ENCODE measurements at regions not wholly inside any gene's neighbourhood (a gene's known extent, or its start where the extent isn't known, plus 50 kb on each side); places are given as distances from the start of the nearest gene placed in this dataset.

GRCh38 chr7:26506196-26506595 lies 214.5 kb downstream of the SNX10 start:
- H3K4me1 ChIP-seq (ENCODE audit: control insufficient read depth in 1 of 2, insufficient read depth in 2 of 2, low read length in 2 of 2), result no peaks in the 10 kb centered on the region

DNA sequence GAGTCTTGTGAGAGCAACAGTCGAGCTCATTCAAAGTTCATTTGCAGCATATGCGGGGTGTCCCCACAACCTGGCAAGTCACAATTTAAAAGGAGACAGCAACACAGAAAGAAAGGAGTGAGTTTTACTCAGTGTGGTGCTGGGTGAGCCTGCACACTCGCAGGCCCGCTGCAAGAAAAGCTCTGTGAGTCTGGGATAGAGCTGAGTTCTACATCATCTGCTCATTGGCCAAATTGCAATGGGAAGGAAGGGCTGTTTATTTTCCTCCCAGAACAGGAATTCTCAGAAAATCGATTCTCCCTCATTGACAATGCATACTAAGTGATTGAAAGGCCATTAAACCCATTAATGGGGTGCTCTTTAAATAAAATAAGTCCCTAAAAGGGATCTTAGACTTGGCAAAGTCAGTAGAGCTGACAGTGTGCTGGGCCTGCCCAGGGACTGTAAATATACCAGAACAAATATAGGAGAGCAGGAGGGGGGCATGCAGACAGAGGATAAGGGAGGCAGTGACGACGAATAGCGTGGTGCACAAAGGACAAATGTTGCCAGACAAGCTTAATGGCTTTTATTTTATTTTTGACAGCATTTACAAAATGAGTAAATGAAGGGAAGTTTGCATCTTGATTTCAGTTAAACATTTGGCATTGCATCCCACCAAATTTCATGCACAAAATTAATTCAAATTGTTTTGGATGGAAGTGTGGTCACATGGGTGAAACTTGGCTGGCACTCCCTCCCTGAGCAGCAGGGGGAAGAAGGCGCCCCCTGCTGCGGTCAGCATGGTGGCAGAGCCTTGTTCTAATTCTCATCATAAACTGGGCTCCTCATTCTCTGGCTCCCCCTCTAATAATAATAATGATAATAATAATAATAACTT lies 215.7 kb downstream of the SNX10 start:
- Histone ChIP-seq H4K12ac (ENCODE audit: low read depth, low read length) (no peak overlapping the region), H2AK5ac (ENCODE audit: low read length) (no peak overlapping the region), H3K79me1 (ENCODE audit: low read length) (no peaks in the 10 kb centered on the region), H3K27me3 (ENCODE audit: insufficient read depth, low read length) (no peaks in the 10 kb centered on the region), H3K9ac (ENCODE audit: low read length) (no peak overlapping the region), H3K18ac (ENCODE audit: low read length) (no peak overlapping the region), H3K14ac (ENCODE audit: low read length) (no peak overlapping the region), H2BK120ac (ENCODE audit: insufficient read depth, low read length, poor library complexity) (no peak overlapping the region), H3K27ac (ENCODE audit: low read depth, low read length) (no peak overlapping the region), H4K8ac (ENCODE audit: low read depth, low read length) (no peak overlapping the region), H3K4me1 (ENCODE audit: control insufficient read depth in 1 of 2, insufficient read depth in 2 of 2, low read length in 2 of 2) (no peaks in the 10 kb centered on the region), H3K79me2 (ENCODE audit: control insufficient read depth, insufficient read depth, low read length, poor library complexity) (no peaks in the 10 kb centered on the region), H4K91ac (ENCODE audit: low read depth, low read length) (no peak overlapping the region), H3K23ac (ENCODE audit: low read length) (no peak overlapping the region), H2BK12ac (ENCODE audit: low read length) (no peak overlapping the region), H2AFZ (ENCODE audit: insufficient read depth, low read length, poor library complexity) (no peak overlapping the region), H3K9me3 (ENCODE audit: insufficient read depth, low read depth, low read length) (no peaks in the 10 kb centered on the region), H3K4ac (ENCODE audit: low read depth, low read length) (no peak overlapping the region), H3K4me2 (ENCODE audit: low read length) (no peak overlapping the region), H3K4me3 (ENCODE audit: low read depth, low read length) (no peak overlapping the region), H3K36me3 (ENCODE audit: control insufficient read depth in 1 of 2, insufficient read depth in 2 of 2, low read length in 2 of 2) (no peaks in the 10 kb centered on the region), H2BK5ac (ENCODE audit: low read depth, low read length, poor library complexity) (no peak overlapping the region)
- no CpG with 5 or more reads among the region's 10 CpGs for WGBS (ENCODE audit: extremely low coverage, insufficient coverage, insufficient read length)
- no peak for DNase-seq

More at GRCh38 chr7:26506196-26506595, 214.5 kb downstream of the SNX10 start:
- H2AK5ac ChIP-seq (ENCODE audit: low read length), result no peak overlapping the region
- H3K14ac ChIP-seq (ENCODE audit: low read length), result no peak overlapping the region
- H3K9me3 ChIP-seq (ENCODE audit: insufficient read depth, low read depth, low read length), result no peaks in the 10 kb centered on the region
- H2BK5ac ChIP-seq (ENCODE audit: low read depth, low read length, poor library complexity), result no peak overlapping the region
- no peak overlapping the region for H4K8ac ChIP-seq (ENCODE audit: low read depth, low read length)
- H2BK12ac ChIP-seq (ENCODE audit: low read length), result no peak overlapping the region
- no peak overlapping the region for H3K4me3 ChIP-seq (ENCODE audit: low read depth, low read length)
- no peak overlapping the region for H3K4ac ChIP-seq (ENCODE audit: low read depth, low read length)
- no peak overlapping the region for H3K9ac ChIP-seq (ENCODE audit: low read length)
- H4K12ac ChIP-seq (ENCODE audit: low read depth, low read length), result no peak overlapping the region
- H3K27ac ChIP-seq (ENCODE audit: low read depth, low read length), result no peak overlapping the region
- no peaks in the 10 kb centered on the region for H3K27me3 ChIP-seq (ENCODE audit: insufficient read depth, low read length)
- H4K91ac ChIP-seq (ENCODE audit: low read depth, low read length), result no peak overlapping the region
- DNase-seq, result no peak
- no CpG with 5 or more reads among the region's 7 CpGs for WGBS (ENCODE audit: extremely low coverage, insufficient coverage, insufficient read length)
- no peaks in the 10 kb centered on the region for H3K79me1 ChIP-seq (ENCODE audit: low read length)
- no peak overlapping the region for H2AFZ ChIP-seq (ENCODE audit: insufficient read depth, low read length, poor library complexity)
- H2BK120ac ChIP-seq (ENCODE audit: insufficient read depth, low read length, poor library complexity), result no peak overlapping the region
- H3K18ac ChIP-seq (ENCODE audit: low read length), result no peak overlapping the region
- H3K4me2 ChIP-seq (ENCODE audit: low read length), result no peak overlapping the region
- H3K36me3 ChIP-seq (ENCODE audit: control insufficient read depth in 1 of 2, insufficient read depth in 2 of 2, low read length in 2 of 2), result no peaks in the 10 kb centered on the region
- H3K79me2 ChIP-seq (ENCODE audit: control insufficient read depth, insufficient read depth, low read length, poor library complexity), result no peaks in the 10 kb centered on the region
- no peak overlapping the region for H3K23ac ChIP-seq (ENCODE audit: low read length)

- Histone ChIP-seq H3K18ac (ENCODE audit: low read length) (no peak overlapping the region), H3K4me3 (ENCODE audit: low read depth, low read length) (no peak overlapping the region), H3K23ac (ENCODE audit: low read length) (no peak overlapping the region), H3K9ac (ENCODE audit: low read length) (no peak overlapping the region), H3K4me2 (ENCODE audit: low read length) (no peak overlapping the region), H2AK5ac (ENCODE audit: low read length) (no peak overlapping the region), H3K4ac (ENCODE audit: low read depth, low read length) (no peak overlapping the region), H4K91ac (ENCODE audit: low read depth, low read length) (no peak overlapping the region), H3K36me3 (ENCODE audit: control insufficient read depth in 1 of 2, insufficient read depth in 2 of 2, low read length in 2 of 2) (no peaks in the 10 kb centered on the region), H3K14ac (ENCODE audit: low read length) (no peak overlapping the region), H2AFZ (ENCODE audit: insufficient read depth, low read length, poor library complexity) (no peak overlapping the region), H3K27me3 (ENCODE audit: insufficient read depth, low read length) (no peaks in the 10 kb centered on the region), H2BK5ac (ENCODE audit: low read depth, low read length, poor library complexity) (no peak overlapping the region), H3K4me1 (ENCODE audit: control insufficient read depth in 1 of 2, insufficient read depth in 2 of 2, low read length in 2 of 2) (no peaks in the 10 kb centered on the region), H2BK12ac (ENCODE audit: low read length) (no peak overlapping the region), H2BK120ac (ENCODE audit: insufficient read depth, low read length, poor library complexity) (no peak overlapping the region), H3K27ac (ENCODE audit: low read depth, low read length) (no peak overlapping the region), H3K79me2 (ENCODE audit: control insufficient read depth, insufficient read depth, low read length, poor library complexity) (no peaks in the 10 kb centered on the region), H3K9me3 (ENCODE audit: insufficient read depth, low read depth, low read length) (no peaks in the 10 kb centered on the region), H4K12ac (ENCODE audit: low read depth, low read length) (no peak overlapping the region), H4K8ac (ENCODE audit: low read depth, low read length) (no peak overlapping the region), H3K79me1 (ENCODE audit: low read length) (no peaks in the 10 kb centered on the region)
- no CpG with 5 or more reads among the region's 8 CpGs for WGBS (ENCODE audit: extremely low coverage, insufficient coverage, insufficient read length)
- peak; percentile 8 to 10 for DNase-seq
Measured at GRCh38 chr7:26508481-26508880, 216.8 kb downstream of the SNX10 start.

- no peak overlapping the region for H3K9ac ChIP-seq (ENCODE audit: low read length)
- H3K18ac ChIP-seq (ENCODE audit: low read length), result no peak overlapping the region
- H3K79me1 ChIP-seq (ENCODE audit: low read length), result no peaks in the 10 kb centered on the region
- no peak overlapping the region for H4K12ac ChIP-seq (ENCODE audit: low read depth, low read length)
- no peak overlapping the region for H2BK120ac ChIP-seq (ENCODE audit: insufficient read depth, low read length, poor library complexity)
- no peak overlapping the region for H4K91ac ChIP-seq (ENCODE audit: low read depth, low read length)
- H2AK5ac ChIP-seq (ENCODE audit: low read length), result no peak overlapping the region
- H3K36me3 ChIP-seq (ENCODE audit: control insufficient read depth in 1 of 2, insufficient read depth in 2 of 2, low read length in 2 of 2), result no peaks in the 10 kb centered on the region
- H3K79me2 ChIP-seq (ENCODE audit: control insufficient read depth, insufficient read depth, low read length, poor library complexity), result no peaks in the 10 kb centered on the region
- no peak overlapping the region for H2BK5ac ChIP-seq (ENCODE audit: low read depth, low read length, poor library complexity)
- no CpG with 5 or more reads among the region's 5 CpGs for WGBS (ENCODE audit: extremely low coverage, insufficient coverage, insufficient read length)
- H2AFZ ChIP-seq (ENCODE audit: insufficient read depth, low read length, poor library complexity), result no peak overlapping the region
- no peak overlapping the region for H4K8ac ChIP-seq (ENCODE audit: low read depth, low read length)
- H3K4ac ChIP-seq (ENCODE audit: low read depth, low read length), result no peak overlapping the region
- H3K23ac ChIP-seq (ENCODE audit: low read length), result no peak overlapping the region
- no peak overlapping the region for H3K14ac ChIP-seq (ENCODE audit: low read length)
- H3K9me3 ChIP-seq (ENCODE audit: insufficient read depth, low read depth, low read length), result no peaks in the 10 kb centered on the region
- H3K4me1 ChIP-seq (ENCODE audit: control insufficient read depth in 1 of 2, insufficient read depth in 2 of 2, low read length in 2 of 2), result no peaks in the 10 kb centered on the region
- no peak overlapping the region for H3K4me3 ChIP-seq (ENCODE audit: low read depth, low read length)
- H3K27ac ChIP-seq (ENCODE audit: low read depth, low read length), result no peak overlapping the region
- no peak for DNase-seq
- no peak overlapping the region for H3K4me2 ChIP-seq (ENCODE audit: low read length)
- no peak overlapping the region for H2BK12ac ChIP-seq (ENCODE audit: low read length)
- no peaks in the 10 kb centered on the region for H3K27me3 ChIP-seq (ENCODE audit: insufficient read depth, low read length)
Measured at GRCh38 chr7:26508917-26509316, 217.3 kb downstream of the SNX10 start.

All from trophoblast cell (in vitro differentiated cells and primary cell).